ENCODE measurements at regions not wholly inside any gene's neighbourhood (a gene's known extent, or its start where the extent isn't known, plus 50 kb on each side); places are given as distances from the start of the nearest gene placed in this dataset.
A peak's percentile ranks its signal among the peaks of the same experiment; 100 is the strongest.

DNA sequence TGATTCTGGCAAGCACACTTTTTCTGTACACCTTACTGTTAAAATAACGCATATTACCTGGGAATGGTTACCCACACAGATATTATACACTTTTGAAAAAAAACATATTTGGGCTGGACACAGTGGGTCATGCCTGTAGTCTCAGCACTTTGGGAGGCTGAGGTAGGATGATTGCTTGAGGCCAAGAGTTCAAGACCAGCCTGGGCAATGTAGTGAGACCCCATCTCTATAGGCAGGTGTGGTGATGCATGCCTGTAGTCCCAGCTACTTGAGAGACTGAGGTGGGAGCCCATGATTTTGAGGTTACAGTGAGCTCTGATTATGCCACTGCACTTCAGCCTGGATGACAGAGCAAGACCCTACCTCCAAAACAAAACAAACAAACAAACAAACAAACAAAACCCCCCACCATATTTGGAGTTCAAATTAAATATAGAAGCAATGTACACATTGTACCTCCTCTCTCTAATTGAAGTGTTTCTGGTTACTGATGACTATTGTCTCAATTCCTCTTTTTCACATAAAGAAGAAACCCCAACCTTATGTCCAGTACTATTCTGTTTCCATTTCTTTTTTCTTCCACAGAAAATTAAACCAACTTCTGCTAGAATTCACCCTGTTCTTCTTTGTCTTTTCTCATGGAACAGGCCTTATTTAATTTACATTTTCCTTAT is 152.6 kb upstream of the UMPS start:
- Mint-ChIP-seq H3K4me3 (no peak overlapping the region), H3K27me3 (ENCODE audit: low read depth) (peaks cover 13% of the 10 kb centered on the region), H3K9me3 (no peaks in the 10 kb centered on the region), H3K4me1 (ENCODE audit: low read depth) (peaks cover 4% of the 10 kb centered on the region), H3K36me3 (ENCODE audit: insufficient read depth) (no peaks in the 10 kb centered on the region)
- DNase-seq (no peak), ATAC-seq (no peak)

DNA sequence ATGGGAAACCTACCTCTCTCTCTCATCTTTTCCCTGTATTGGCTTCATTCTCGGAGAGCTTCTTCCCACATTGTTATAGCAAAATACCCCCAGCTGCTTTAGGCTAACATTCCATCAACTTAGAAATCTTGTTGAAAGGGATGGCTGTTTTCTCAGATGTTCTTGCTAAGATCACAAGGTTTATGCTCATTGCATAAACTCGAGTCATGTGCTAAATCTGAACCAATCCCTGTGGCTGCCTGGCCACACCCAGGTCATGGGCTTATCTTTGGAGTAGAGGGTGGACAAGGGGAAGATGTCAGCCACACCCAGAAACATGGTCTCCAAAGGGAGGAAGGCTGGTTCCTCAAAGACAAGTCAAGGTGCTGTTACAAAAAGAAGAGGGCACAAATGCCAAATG is 150.6 kb upstream of the UMPS start:
- Mint-ChIP-seq H3K9me3 (no peaks in the 10 kb centered on the region), H3K4me1 (ENCODE audit: low read depth) (peaks cover 13% of the 10 kb centered on the region), H3K4me3 (no peak overlapping the region), H3K27me3 (ENCODE audit: low read depth) (peaks cover 22% of the 10 kb centered on the region), H3K36me3 (ENCODE audit: insufficient read depth) (no peaks in the 10 kb centered on the region)
- no peak for ATAC-seq
- DNase-seq = no peak

DNA sequence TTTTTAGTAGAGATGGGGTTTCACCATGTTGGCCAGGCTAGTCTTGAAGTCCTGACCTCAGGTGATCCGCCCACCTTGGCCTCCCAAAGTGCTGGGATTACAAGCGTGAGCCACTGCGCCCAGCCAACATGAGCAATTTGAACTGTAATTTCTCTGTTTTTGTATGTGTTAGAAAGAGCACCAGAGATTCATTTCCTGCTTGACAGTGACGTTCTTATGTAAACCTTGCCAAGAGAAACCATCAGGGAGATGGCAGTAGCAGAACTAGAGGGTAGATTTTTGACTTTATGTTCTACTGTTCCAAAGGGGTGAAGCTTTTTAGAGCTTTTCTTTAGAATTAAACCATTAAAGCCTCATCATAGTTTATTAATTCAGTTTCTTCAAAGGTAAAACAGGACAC is 148.1 kb upstream of the UMPS start:
- H3K4me3 Mint-ChIP-seq = no peak overlapping the region
- peaks cover 20% of the 10 kb centered on the region for H3K4me1 Mint-ChIP-seq (ENCODE audit: low read depth)
- H3K9me3 Mint-ChIP-seq = no peaks in the 10 kb centered on the region
- DNase-seq (no peak), ATAC-seq (no peak)
- H3K36me3 Mint-ChIP-seq (ENCODE audit: insufficient read depth) = no peaks in the 10 kb centered on the region
- H3K27me3 Mint-ChIP-seq (ENCODE audit: low read depth) = peaks cover 38% of the 10 kb centered on the region

DNA sequence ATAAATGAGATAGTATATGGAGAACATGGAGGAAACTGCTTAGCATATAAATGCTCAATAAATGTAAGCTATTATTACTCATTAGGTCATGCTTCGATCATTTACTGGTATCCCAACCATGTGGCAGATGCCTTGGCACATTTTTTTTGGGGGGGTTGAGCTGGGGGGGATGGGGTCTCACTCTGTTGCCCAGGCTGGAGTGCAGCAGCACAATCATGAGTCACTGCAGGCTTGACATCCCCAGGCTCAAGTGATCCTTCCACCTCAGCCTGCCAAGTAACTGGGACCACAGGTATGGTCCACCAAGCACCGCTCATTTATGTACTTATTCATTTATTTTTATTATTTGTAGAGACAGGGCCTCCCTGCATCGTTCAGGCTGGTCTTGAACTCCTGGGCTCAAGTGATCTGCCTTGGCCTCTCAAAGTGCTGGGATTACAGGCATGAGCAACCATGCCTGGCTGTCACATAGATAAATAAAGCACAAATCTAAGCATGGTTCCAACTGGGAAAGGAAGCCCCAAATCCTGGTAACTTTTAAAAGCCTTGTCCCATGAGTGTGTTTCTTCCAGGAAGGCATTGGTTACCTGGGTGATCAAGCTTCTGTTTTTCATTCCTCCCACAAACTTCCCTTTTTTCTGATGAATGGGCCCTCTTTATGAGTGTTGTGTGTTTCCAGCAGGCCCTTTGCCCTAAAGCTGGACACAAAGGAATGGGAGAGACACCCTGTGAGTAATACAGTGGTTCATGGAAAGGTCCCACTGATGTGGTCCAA is 147.4 kb upstream of the UMPS start:
- H3K27me3 Mint-ChIP-seq (ENCODE audit: low read depth) = peaks cover 39% of the 10 kb centered on the region

DNA sequence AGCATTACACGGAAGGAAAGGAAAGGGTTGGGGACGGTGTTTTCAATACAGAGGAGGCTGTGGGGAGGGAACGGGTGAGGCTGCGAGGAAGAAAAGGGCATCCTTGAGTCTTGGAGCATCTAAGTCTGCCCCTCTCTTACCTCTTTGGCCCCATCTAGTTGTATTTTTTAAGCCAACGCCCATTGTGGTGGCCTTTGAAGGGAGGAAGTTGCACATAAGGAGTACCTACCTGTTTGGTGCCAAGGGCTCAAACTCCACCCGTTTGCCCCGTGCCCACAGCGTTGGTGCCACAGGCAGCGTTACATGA is 146.1 kb upstream of the UMPS start:
- no peaks in the 10 kb centered on the region for H3K36me3 Mint-ChIP-seq (ENCODE audit: insufficient read depth)
- peaks cover 22% of the 10 kb centered on the region for H3K4me1 Mint-ChIP-seq (ENCODE audit: low read depth)
- H3K9me3 Mint-ChIP-seq = no peaks in the 10 kb centered on the region
- DNase-seq (no peak), ATAC-seq (peak in 1 of 2 donors; percentile 11)
- peaks cover 47% of the 10 kb centered on the region for H3K27me3 Mint-ChIP-seq (ENCODE audit: low read depth)
- peak overlapping the region; percentile 81 for H3K4me3 Mint-ChIP-seq

More for the DNA sequence above, 147.4 kb upstream of the UMPS start:
- Mint-ChIP-seq H3K4me3 (no peak overlapping the region), H3K36me3 (ENCODE audit: insufficient read depth) (no peaks in the 10 kb centered on the region), H3K4me1 (ENCODE audit: low read depth) (peaks cover 22% of the 10 kb centered on the region), H3K9me3 (no peaks in the 10 kb centered on the region)
- DNase-seq = no peak
- ATAC-seq = no peak

DNA sequence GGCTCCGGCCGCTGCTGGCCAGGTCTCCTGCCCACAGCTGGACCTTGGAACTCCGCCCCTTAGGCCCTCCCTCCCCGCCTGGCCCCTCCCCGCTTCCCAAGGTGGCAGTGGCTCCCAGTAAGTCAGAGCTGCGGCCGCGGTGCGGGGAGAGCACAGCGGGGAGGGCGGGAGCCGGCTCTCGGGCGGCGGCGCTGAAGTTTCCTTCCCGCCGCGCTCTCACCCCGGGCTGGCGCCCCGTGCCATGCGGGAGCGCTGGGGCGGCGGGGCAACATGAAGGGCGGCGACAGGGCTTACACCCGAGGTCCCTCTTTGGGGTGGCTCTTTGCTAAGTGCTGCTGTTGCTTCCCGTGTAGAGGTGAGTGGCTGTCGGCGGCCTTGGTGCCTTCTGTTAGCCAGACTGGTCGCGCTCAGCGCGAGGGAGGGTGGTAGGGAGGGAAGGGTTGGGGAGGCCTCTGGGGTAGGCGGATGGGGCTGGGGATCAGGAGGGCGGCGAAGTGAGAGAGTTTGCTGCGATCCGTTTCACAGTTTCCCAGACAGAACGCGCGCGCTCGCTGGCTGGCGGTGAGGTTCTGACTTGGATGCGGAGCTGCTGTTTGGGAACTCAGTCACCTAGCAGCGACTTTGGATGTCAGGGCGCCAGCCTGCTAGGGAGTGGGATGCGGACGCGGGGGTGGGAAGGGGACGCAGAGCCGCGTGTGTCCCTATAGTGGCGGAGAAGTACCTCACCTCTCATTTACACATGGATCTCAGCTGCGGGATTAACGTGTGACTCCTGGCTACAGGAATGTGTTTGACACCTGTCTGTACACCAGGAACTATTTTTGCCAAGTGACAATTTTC is 145.5 kb upstream of the UMPS start:
- peaks cover 48% of the 10 kb centered on the region for H3K27me3 Mint-ChIP-seq (ENCODE audit: low read depth)
- ATAC-seq = peak; percentile 75 to 76
- peaks cover 22% of the 10 kb centered on the region for H3K4me1 Mint-ChIP-seq (ENCODE audit: low read depth)

DNA sequence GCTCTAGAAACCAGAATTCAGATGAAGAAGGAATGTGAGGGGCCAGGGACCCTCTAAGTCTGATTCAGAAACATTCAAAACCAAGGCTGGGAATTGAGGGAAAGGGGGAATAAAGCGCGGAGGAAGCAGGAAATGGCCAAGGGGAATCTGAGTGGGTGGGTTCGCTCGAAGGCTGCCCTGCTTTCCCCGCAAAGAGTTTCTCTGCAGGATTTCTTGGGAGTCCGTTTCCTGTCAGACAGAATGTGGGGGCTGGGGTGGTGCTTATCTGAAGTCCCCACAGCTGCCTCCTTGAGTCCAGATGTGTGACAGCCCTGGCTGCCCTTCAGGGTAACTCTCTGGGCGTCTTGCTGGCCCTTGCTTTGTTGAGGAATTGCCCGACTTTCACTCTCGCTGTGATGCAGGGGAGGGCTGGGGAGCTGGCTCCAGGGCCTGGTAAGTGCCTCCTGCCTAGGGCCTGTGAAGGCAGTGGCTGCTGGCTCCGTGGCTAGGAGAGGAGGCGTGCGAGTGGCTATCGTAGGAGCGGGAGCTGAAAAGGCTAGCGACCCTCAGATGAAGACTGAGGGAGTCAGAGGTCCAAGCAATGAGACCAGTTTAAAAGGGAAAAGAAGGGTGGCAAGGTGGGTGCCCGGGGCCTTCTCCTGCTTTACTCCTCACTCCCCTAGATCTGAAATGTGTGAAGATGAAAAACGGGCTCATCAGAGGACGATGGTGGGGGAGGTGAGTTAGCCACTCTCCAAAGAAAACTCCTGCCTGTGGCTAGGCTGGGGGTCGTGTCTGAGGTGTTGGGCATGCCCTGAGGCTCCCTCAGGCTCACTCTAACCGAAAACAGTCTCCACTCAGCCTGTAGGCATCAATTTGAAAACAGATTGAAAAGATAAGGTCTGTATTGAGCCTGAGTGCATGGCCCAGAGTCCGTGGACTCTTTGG is 143.9 kb upstream of the UMPS start:
- DNase-seq = no peak
- H3K36me3 Mint-ChIP-seq (ENCODE audit: insufficient read depth) = no peaks in the 10 kb centered on the region
- H3K4me1 Mint-ChIP-seq (ENCODE audit: low read depth) = peaks cover 22% of the 10 kb centered on the region
- H3K9me3 Mint-ChIP-seq = no peaks in the 10 kb centered on the region
- ATAC-seq = no peak
- H3K4me3 Mint-ChIP-seq = no peak overlapping the region
- H3K27me3 Mint-ChIP-seq (ENCODE audit: low read depth) = peaks cover 49% of the 10 kb centered on the region

More for the DNA sequence above, 145.5 kb upstream of the UMPS start:
- Mint-ChIP-seq H3K9me3 (no peaks in the 10 kb centered on the region), H3K4me3 (peak overlapping the region; percentile 81), H3K36me3 (ENCODE audit: insufficient read depth) (no peaks in the 10 kb centered on the region)
- DNase-seq = no peak

DNA sequence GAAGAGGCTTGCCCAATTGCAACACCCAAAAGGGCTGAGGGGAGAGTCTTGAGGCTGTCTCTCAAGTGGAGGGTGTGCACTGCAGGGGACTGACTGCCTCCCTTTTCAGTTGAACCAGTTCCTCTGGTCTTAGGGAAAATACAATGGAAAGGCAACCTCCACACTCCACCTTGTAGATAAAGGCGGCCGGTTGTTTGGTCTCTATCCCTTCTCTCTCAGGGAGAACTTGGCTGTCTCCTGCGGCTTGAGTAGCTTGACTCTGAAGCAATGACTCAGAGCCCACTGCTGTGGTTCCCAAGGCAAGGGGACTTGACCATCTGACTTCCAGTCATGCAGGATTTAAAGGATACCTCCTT is 143.2 kb upstream of the UMPS start:
- H3K4me1 Mint-ChIP-seq (ENCODE audit: low read depth) = peaks cover 20% of the 10 kb centered on the region

DNA sequence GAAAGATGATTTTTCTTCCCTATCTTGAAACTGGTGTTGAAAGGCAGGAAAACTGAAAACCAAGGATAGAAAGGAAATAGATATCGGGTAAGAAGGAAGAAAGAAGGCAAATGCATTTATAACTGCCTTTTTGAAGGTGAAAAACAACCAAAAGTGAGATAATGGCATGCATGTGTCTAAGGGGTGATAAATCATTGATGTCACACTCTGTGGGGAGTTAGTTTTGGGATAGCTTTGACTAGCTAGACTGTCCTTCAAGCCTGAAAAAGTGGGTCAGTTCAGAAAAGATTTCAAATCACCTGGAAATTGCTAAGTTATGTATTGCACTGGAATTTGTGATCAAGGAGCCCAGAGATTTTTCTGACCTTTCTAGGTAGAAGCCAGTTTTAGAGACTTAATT is 142.2 kb upstream of the UMPS start:
- no peak for DNase-seq
- no peaks in the 10 kb centered on the region for H3K36me3 Mint-ChIP-seq (ENCODE audit: insufficient read depth)

More for the DNA sequence above, 143.2 kb upstream of the UMPS start:
- DNase-seq = no peak
- Mint-ChIP-seq H3K4me3 (no peak overlapping the region), H3K36me3 (ENCODE audit: insufficient read depth) (no peaks in the 10 kb centered on the region), H3K9me3 (no peaks in the 10 kb centered on the region), H3K27me3 (ENCODE audit: low read depth) (peaks cover 47% of the 10 kb centered on the region)
- no peak for ATAC-seq

DNA sequence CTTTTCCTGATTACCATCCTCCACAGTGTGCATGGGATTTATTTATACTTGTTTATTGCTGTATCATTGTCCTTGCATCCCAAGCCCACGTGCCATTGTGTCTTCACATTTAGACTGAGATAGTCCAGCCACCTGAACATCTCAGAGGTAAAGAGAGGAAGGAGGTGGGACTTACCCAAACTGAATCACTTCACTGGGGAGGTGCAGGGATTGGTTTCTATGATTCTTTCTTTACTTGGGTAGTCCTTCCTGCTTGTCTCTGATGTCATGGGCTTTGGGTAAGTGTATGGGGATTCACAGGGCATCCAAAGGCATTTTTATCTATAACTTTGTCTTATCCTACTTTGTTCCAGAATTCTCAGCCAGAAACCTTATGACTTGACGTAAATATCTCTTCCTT is 141.5 kb upstream of the UMPS start:
- no peak for DNase-seq
- Mint-ChIP-seq H3K36me3 (ENCODE audit: insufficient read depth) (no peaks in the 10 kb centered on the region), H3K4me1 (ENCODE audit: low read depth) (peaks cover 18% of the 10 kb centered on the region), H3K27me3 (ENCODE audit: low read depth) (peaks cover 43% of the 10 kb centered on the region), H3K4me3 (no peak overlapping the region), H3K9me3 (no peaks in the 10 kb centered on the region)
- ATAC-seq = no peak

More for the DNA sequence above, 142.2 kb upstream of the UMPS start:
- peaks cover 23% of the 10 kb centered on the region for H3K4me1 Mint-ChIP-seq (ENCODE audit: low read depth)
- no peak overlapping the region for H3K4me3 Mint-ChIP-seq
- no peak for ATAC-seq
- no peaks in the 10 kb centered on the region for H3K9me3 Mint-ChIP-seq
- peaks cover 46% of the 10 kb centered on the region for H3K27me3 Mint-ChIP-seq (ENCODE audit: low read depth)

DNA sequence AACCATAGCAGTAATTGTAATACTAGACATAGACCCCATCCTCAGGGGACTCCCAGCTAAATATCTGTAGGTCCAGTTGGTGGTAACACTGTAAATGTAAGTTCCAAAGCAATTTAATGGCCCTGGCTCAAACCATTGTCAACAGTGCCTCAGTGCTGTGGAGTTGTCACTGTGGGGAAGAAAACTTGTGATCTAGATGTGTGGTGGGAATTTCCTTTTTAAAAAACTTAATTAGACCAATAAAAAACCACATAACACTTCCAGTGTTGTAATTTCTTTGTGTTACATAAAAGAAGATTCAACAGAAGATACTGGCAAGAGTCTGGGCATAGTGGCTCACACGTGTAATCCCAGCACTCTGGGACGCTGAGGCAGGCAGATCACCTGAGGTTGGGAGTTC is 138.6 kb upstream of the UMPS start:
- Mint-ChIP-seq H3K4me3 (no peak overlapping the region), H3K27me3 (ENCODE audit: low read depth) (peaks cover 28% of the 10 kb centered on the region), H3K9me3 (no peaks in the 10 kb centered on the region), H3K4me1 (ENCODE audit: low read depth) (peaks cover 5% of the 10 kb centered on the region), H3K36me3 (ENCODE audit: insufficient read depth) (no peaks in the 10 kb centered on the region)
- DNase-seq = no peak
- ATAC-seq = no peak

DNA sequence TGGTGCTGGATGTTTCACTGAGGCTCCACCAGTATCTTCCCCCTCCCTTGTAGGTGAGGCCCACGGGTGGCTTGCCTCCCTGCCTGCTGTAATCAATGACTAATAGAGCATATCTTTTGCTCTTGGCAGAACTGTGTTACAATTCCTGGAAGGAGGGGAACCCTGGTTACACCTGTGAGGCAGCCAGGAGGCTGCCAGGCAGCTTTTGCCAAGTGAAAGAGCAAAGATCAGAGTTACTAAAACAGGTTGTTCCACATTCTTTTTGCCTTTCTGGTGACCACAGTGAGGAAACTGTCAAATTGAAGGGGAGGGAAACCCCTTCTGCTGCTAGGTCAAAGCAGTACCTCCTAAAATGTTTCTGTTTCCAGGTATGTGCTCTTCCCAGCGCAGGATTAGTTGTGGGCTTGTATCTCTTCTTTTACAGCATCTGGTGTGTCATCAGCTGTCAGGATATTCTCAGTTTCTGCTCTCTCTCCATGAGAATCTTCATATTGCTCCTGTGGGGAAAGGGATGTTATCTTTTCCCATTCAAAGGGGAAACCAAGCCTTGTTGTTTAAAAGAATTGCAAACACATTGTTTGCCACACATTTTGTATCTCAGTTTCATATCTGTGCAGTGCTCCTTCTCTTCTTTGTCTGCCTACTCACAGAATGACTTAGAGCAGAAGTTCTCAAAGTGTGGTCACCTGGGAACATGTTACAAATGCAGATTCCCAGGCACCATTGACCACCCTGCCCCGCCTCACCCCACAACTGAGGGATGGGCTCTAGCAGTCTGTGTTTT is 137.4 kb upstream of the UMPS start:
- peak; percentile 63 to 68 for ATAC-seq
- H3K36me3 Mint-ChIP-seq (ENCODE audit: insufficient read depth) = no peaks in the 10 kb centered on the region
- H3K4me1 Mint-ChIP-seq (ENCODE audit: low read depth) = peaks cover 4% of the 10 kb centered on the region
- DNase-seq = no peak
- H3K27me3 Mint-ChIP-seq (ENCODE audit: low read depth) = peaks cover 24% of the 10 kb centered on the region
- H3K9me3 Mint-ChIP-seq = no peaks in the 10 kb centered on the region
- H3K4me3 Mint-ChIP-seq = no peak overlapping the region

DNA sequence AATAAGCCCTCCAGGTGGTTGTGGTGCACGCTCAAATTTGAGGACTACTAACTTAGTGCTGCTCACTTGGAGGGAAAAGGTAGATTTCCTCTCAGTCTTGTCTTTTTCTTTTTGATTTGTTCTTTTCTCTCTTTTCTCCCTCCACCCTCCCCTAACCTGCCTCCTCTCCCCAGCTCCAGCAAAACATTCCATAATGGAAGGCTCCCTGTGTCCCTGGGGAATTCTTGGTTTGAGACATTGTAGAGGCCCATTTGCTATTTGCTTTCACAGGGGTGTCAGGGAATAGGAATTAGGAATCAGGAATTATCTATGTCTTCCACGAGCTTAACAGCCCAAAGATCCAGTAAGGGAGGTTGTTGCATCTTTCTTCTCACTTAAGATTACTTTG is 136.8 kb upstream of the UMPS start:
- Mint-ChIP-seq H3K4me3 (no peak overlapping the region), H3K4me1 (ENCODE audit: low read depth) (peaks cover 4% of the 10 kb centered on the region)

More for the DNA sequence above, 136.8 kb upstream of the UMPS start:
- Mint-ChIP-seq H3K27me3 (ENCODE audit: low read depth) (peaks cover 19% of the 10 kb centered on the region), H3K9me3 (no peaks in the 10 kb centered on the region), H3K36me3 (ENCODE audit: insufficient read depth) (no peaks in the 10 kb centered on the region)
- DNase-seq (no peak), ATAC-seq (no peak)
